ENCODE measurements at regions not wholly inside any gene's neighbourhood (a gene's known extent, or its start where the extent isn't known, plus 50 kb on each side); places are given as distances from the start of the nearest gene placed in this dataset.
"Not testable (repeated sequence)": the region's sequence is repeated elsewhere in the genome, so short reads cannot be mapped to it uniquely, and the experiment has no call there.

GRCh38 chr2:180559038-180559437 lies 421.4 kb upstream of the UBE2E3 start:
- DNase-seq (ENCODE audit: low spot score) (no peak), FAIRE-seq (no peak)

- FAIRE-seq = no peak
- DNase-seq (ENCODE audit: low spot score) = no peak
Measured at GRCh38 chr2:180555391-180555965, 424.9 kb upstream of the UBE2E3 start.

GRCh38 chr2:180554330-180554729 lies 426.1 kb upstream of the UBE2E3 start:
- FAIRE-seq = no peak
- no peak for DNase-seq (ENCODE audit: low spot score)

- FAIRE-seq = no peak
- no peak for DNase-seq (ENCODE audit: low spot score)
Measured at GRCh38 chr2:180553094-180553715, 427.2 kb upstream of the UBE2E3 start.

GRCh38 chr2:180542511-180542910 lies 437.9 kb upstream of the UBE2E3 start:
- DNase-seq (ENCODE audit: low spot score) (no peak), FAIRE-seq (no peak)

- FAIRE-seq (no peak), DNase-seq (ENCODE audit: low spot score) (no peak)
Measured at GRCh38 chr2:180540761-180541160, 439.6 kb upstream of the UBE2E3 start.

- FAIRE-seq (no peak), DNase-seq (ENCODE audit: low spot score) (no peak)
Measured at GRCh38 chr2:180539541-180539940, 440.9 kb upstream of the UBE2E3 start.

GRCh38 chr2:180535289-180535688 lies 445.1 kb upstream of the UBE2E3 start:
- FAIRE-seq (no peak), DNase-seq (ENCODE audit: low spot score) (no peak)

GRCh38 chr2:180531787-180532186 lies 448.6 kb upstream of the UBE2E3 start:
- not testable (repeated sequence) for DNase-seq (ENCODE audit: low spot score); FAIRE-seq

- DNase-seq (ENCODE audit: low spot score) (no peak), FAIRE-seq (no peak)
Measured at GRCh38 chr2:180524499-180524898, 455.9 kb upstream of the UBE2E3 start.

- DNase-seq (ENCODE audit: low spot score) = peak; percentile 78
- peak; percentile 88 for FAIRE-seq
Measured at GRCh38 chr2:180523621-180524340, 456.6 kb upstream of the UBE2E3 start.

- peak; percentile 7 for FAIRE-seq
- peak; percentile 64 for DNase-seq (ENCODE audit: low spot score)
Measured at GRCh38 chr2:180520921-180521581, 459.4 kb upstream of the UBE2E3 start.

- FAIRE-seq = no peak
- no peak for DNase-seq (ENCODE audit: low spot score)
Measured at GRCh38 chr2:180520206-180520605, 460.2 kb upstream of the UBE2E3 start.

- FAIRE-seq (peak; percentile 90), DNase-seq (ENCODE audit: low spot score) (peak; percentile 66)
Measured at GRCh38 chr2:180519276-180519675, 461.1 kb upstream of the UBE2E3 start.

GRCh38 chr2:180516232-180516631 lies 464.2 kb upstream of the UBE2E3 start:
- FAIRE-seq (no peak), DNase-seq (ENCODE audit: low spot score) (no peak)

GRCh38 chr2:180513389-180513788 lies 467.0 kb upstream of the UBE2E3 start:
- no peak for FAIRE-seq
- no peak for DNase-seq (ENCODE audit: low spot score)

- FAIRE-seq (no peak), DNase-seq (ENCODE audit: low spot score) (no peak)
Measured at GRCh38 chr2:180508458-180508857, 471.9 kb upstream of the UBE2E3 start.

GRCh38 chr2:180507028-180507427 lies 473.4 kb upstream of the UBE2E3 start:
- peak; percentile 66 for FAIRE-seq
- DNase-seq (ENCODE audit: low spot score) = no peak

- FAIRE-seq = peak; percentile 83
- DNase-seq (ENCODE audit: low spot score) = peak; percentile 21
Measured at GRCh38 chr2:180505203-180505602, 475.2 kb upstream of the UBE2E3 start.

GRCh38 chr2:180497621-180498152 lies 482.7 kb upstream of the UBE2E3 start:
- FAIRE-seq = no peak

GRCh38 chr2:180495606-180496005 lies 484.8 kb upstream of the UBE2E3 start:
- FAIRE-seq = no peak
- DNase-seq (ENCODE audit: low spot score) = no peak

More at GRCh38 chr2:180497621-180498152, 482.7 kb upstream of the UBE2E3 start:
- DNase-seq (ENCODE audit: low spot score) = no peak

GRCh38 chr2:180494286-180494685 lies 486.1 kb upstream of the UBE2E3 start:
- DNase-seq (ENCODE audit: low spot score) = no peak
- FAIRE-seq = no peak
